CD14-positive monocyte (primary cell): ENCODE measurements at regions not wholly inside any gene's neighbourhood (a gene's known extent, or its start where the extent isn't known, plus 50 kb on each side); places are given as distances from the start of the nearest gene placed in this dataset.

Experiments used
- DNase-seq, 3 donors: peaks; one replicate each; pipeline ENCODE4 v3.0.0-alpha.2; 2011 to 2022
- H2AFZ ChIP-seq: 2 replicates; pipeline ENCODE4 v1.6.0; 2012; ENCODE audit warnings: mild to moderate bottlenecking, low read depth, low read length, inconsistent platforms; ENCODE audit not compliant: insufficient read depth, poor library complexity, severe bottlenecking
- H3K27ac ChIP-seq, 2 donors: 1 replicate in 1 of 2; 2 replicates in 1 of 2; pipeline ENCODE4 v1.5.1; 2012 to 2013; ENCODE audit warnings: low read length in 2 of 2, control low read depth in 1 of 2, inconsistent platforms in 1 of 2, low read depth in 1 of 2, mild to moderate bottlenecking in 1 of 2
- H3K27me3 ChIP-seq, 2 donors: one replicate each; pipeline versions ENCODE4 v1.6.0 to v1.6.1; 2011 to 2013; ENCODE audit warnings: low read length in 2 of 2; ENCODE audit not compliant: control insufficient read depth in 2 of 2, insufficient read depth in 2 of 2
- H3K36me3 ChIP-seq, 2 donors: replicated peaks in 1 of 2; 1 replicate in 1 of 2; 2 replicates in 1 of 2; pipeline versions ENCODE4 v1.5.1 to v1.6.1; 2012 to 2013; ENCODE audit warnings: low read length in 2 of 2, control low read depth in 1 of 2, inconsistent platforms in 1 of 2, mild to moderate bottlenecking in 1 of 2; ENCODE audit not compliant: insufficient read depth in 2 of 2, control insufficient read depth in 1 of 2
- H3K4me1 ChIP-seq, 2 donors: 1 replicate in 1 of 2; 2 replicates in 1 of 2; pipeline versions ENCODE4 v1.5.1 to v1.6.1; 2012 to 2013; ENCODE audit warnings: low read length in 2 of 2, control low read depth in 1 of 2, inconsistent platforms in 1 of 2, mild to moderate bottlenecking in 1 of 2, moderate library complexity in 1 of 2; ENCODE audit not compliant: insufficient read depth in 2 of 2, control insufficient read depth in 1 of 2
- H3K4me2 ChIP-seq: replicated peaks from 2 replicates; pipeline ENCODE3; 2012; ENCODE audit warnings: low read length, moderate library complexity, mild to moderate bottlenecking; ENCODE audit not compliant: poor library complexity, severe bottlenecking; ENCODE audit errors: extremely low read depth
- H3K4me3 ChIP-seq, 3 experiments: fragments of 200-600 bp in 1 of 3; sonication (generic) in 1 of 3; replicated peaks in 1 of 3; 1 replicate in 2 of 3; 2 replicates in 1 of 3; pipeline ENCODE4 v1.5.1; 2011 to 2013; ENCODE audit warnings: low read length in 3 of 3, mild to moderate bottlenecking in 3 of 3, control low read depth in 2 of 3, low read depth in 2 of 3, inconsistent platforms in 1 of 3, moderate library complexity in 1 of 3
- H3K79me2 ChIP-seq: 2 replicates; pipeline ENCODE4 v1.6.0; 2012; ENCODE audit warnings: mild to moderate bottlenecking, control low read depth, inconsistent platforms, low read length, moderate library complexity; ENCODE audit not compliant: insufficient read depth
- H3K9ac ChIP-seq: 2 replicates; pipeline ENCODE4 v1.6.0; 2017; ENCODE audit warnings: low read length, mild to moderate bottlenecking; ENCODE audit not compliant: insufficient read depth, poor library complexity, severe bottlenecking
- H3K9me3 ChIP-seq, 2 donors: replicated peaks in 1 of 2; 1 replicate in 1 of 2; 2 replicates in 1 of 2; pipeline versions ENCODE4 v1.5.1 to v1.6.1; 2012 to 2013; ENCODE audit warnings: low read length in 2 of 2, control low read depth in 1 of 2; ENCODE audit not compliant: control insufficient read depth in 1 of 2, insufficient read depth in 1 of 2
- H4K20me1 ChIP-seq: 2 replicates; pipeline ENCODE4 v1.6.0; 2012; ENCODE audit warnings: mild to moderate bottlenecking, low read length, control low read depth, moderate library complexity; ENCODE audit not compliant: insufficient read depth
- H3K27ac Mint-ChIP-seq, 7 donors: one replicate each; pipeline ENCODE4 v1.8.0; 2020; ENCODE audit warnings: mild to moderate bottlenecking in 7 of 7, mixed read lengths in 7 of 7, moderate library complexity in 6 of 7, inconsistent platforms in 2 of 7
- H3K27me3 Mint-ChIP-seq, 3 donors: one replicate each; pipeline ENCODE4 v1.8.0; 2021 to 2022; ENCODE audit warnings: low read depth in 3 of 3, mild to moderate bottlenecking in 3 of 3, mixed read lengths in 3 of 3, moderate library complexity in 3 of 3, inconsistent platforms in 1 of 3
- H3K36me3 Mint-ChIP-seq, 2 donors: one replicate each; pipeline ENCODE4 v1.8.0; 2020; ENCODE audit warnings: mixed read lengths in 2 of 2, inconsistent platforms in 1 of 2, mild to moderate bottlenecking in 1 of 2
- H3K4me1 Mint-ChIP-seq: one replicate; pipeline ENCODE4 v1.8.0; 2020; ENCODE audit warnings: mild to moderate bottlenecking, mixed read lengths
- H3K4me3 Mint-ChIP-seq, 2 donors: one replicate each; pipeline ENCODE4 v1.8.0; 2020; ENCODE audit warnings: mild to moderate bottlenecking in 2 of 2, mixed read lengths in 2 of 2, moderate library complexity in 1 of 2
- H3K9me3 Mint-ChIP-seq, 7 donors: one replicate each; pipeline ENCODE4 v1.8.0; 2020 to 2022; ENCODE audit warnings: mixed read lengths in 7 of 7, mild to moderate bottlenecking in 6 of 7, moderate library complexity in 6 of 7, inconsistent platforms in 2 of 7
- WGBS: methylation state at CpG from one replicate; pipeline ENCODE4 v1.1.5; 2013; ENCODE audit warnings: missing lambda C conversion rate; ENCODE audit not compliant: insufficient coverage; 5-methylcytosine and 5-hydroxymethylcytosine counted together
- intact Hi-C, 2 donors: fragments of 100-400 bp; cut with micrococcal nuclease; formaldehyde crosslinking; loops; one replicate each; pipeline versions ENCODE4 v1.15.0 to v1.15.1; 2023
- TF ChIP-seq, protein P1 (sequence below): fragments of 200-600 bp; IDR thresholded peaks from one replicate; pipeline ENCODE4 v1.8.0; 2022; ENCODE audit warnings: antibody characterized with exemption, mild to moderate bottlenecking

GRCh38 chr3:134095005-134095404 is 65.3 kb upstream of the SLCO2A1 start:
- no peak overlapping the region for H2AFZ ChIP-seq
- no peak overlapping the region for H3K4me3 ChIP-seq
- TF ChIP-seq, protein P1, sequence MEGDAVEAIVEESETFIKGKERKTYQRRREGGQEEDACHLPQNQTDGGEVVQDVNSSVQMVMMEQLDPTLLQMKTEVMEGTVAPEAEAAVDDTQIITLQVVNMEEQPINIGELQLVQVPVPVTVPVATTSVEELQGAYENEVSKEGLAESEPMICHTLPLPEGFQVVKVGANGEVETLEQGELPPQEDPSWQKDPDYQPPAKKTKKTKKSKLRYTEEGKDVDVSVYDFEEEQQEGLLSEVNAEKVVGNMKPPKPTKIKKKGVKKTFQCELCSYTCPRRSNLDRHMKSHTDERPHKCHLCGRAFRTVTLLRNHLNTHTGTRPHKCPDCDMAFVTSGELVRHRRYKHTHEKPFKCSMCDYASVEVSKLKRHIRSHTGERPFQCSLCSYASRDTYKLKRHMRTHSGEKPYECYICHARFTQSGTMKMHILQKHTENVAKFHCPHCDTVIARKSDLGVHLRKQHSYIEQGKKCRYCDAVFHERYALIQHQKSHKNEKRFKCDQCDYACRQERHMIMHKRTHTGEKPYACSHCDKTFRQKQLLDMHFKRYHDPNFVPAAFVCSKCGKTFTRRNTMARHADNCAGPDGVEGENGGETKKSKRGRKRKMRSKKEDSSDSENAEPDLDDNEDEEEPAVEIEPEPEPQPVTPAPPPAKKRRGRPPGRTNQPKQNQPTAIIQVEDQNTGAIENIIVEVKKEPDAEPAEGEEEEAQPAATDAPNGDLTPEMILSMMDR = no peak
- H3K9me3 ChIP-seq = no peaks in the 10 kb centered on the region
- peaks cover 0 to 2% (median 1%) of the 10 kb centered on the region in 3 donors for H3K27me3 Mint-ChIP-seq
- no peak overlapping the region for H3K4me2 ChIP-seq
- intact Hi-C loops = no loop called here
- H3K36me3 Mint-ChIP-seq = no peaks in the 10 kb centered on the region
- no peaks in the 10 kb centered on the region for H3K79me2 ChIP-seq
- H3K4me3 Mint-ChIP-seq = no peak overlapping the region
- H3K27ac ChIP-seq = no peak overlapping the region
- H3K27me3 ChIP-seq = no peaks in the 10 kb centered on the region
- WGBS = no CpG with 5 or more reads among the region's 3 CpGs
- no peaks in the 10 kb centered on the region for H4K20me1 ChIP-seq
- H3K9me3 Mint-ChIP-seq = peaks cover 1 to 10% (median 6%) of the 10 kb centered on the region in 7 donors
- H3K27ac Mint-ChIP-seq = no peak overlapping the region
- no peaks in the 10 kb centered on the region for H3K4me1 ChIP-seq
- no peak for DNase-seq
- no peak overlapping the region for H3K9ac ChIP-seq
- H3K36me3 ChIP-seq = no peaks in the 10 kb centered on the region
- no peaks in the 10 kb centered on the region for H3K4me1 Mint-ChIP-seq

DNA sequence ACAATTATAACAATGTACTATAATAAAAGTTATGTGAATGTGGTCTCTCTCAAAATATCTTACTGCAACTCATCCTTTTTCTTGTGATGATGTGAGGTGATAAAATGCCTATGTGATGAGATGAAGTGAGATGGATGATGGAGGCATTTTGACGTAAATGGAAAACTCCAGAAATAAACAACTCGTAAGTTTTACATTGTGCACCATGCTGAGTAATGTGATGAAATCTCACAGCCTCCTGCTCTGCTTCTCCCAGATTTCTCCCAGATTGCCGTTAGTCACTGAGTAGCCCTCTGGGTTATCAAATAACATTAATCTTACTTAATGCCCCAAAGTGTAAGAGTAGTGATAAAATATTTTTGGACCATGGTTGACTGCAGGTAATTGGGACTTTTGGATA is 64.8 kb upstream of the SLCO2A1 start:
- no peak overlapping the region for H3K4me2 ChIP-seq
- H3K4me3 ChIP-seq = no peak overlapping the region
- Mint-ChIP-seq H3K36me3 (no peaks in the 10 kb centered on the region), H3K27me3 (peaks cover 0 to 2% (median 1%) of the 10 kb centered on the region in 3 donors), H3K9me3 (peaks cover 0 to 9% (median 4%) of the 10 kb centered on the region in 7 donors), H3K4me1 (no peaks in the 10 kb centered on the region), H3K27ac (no peak overlapping the region), H3K4me3 (no peak overlapping the region)
- DNase-seq = no peak
- no peaks in the 10 kb centered on the region for H3K79me2 ChIP-seq
- TF ChIP-seq, protein P1 = no peak
- H3K9ac ChIP-seq = no peak overlapping the region
- 86% methylated on average over 1 of the region's 3 CpGs for WGBS
- no peaks in the 10 kb centered on the region for H3K36me3 ChIP-seq
- no peak overlapping the region for H2AFZ ChIP-seq
- H3K4me1 ChIP-seq = no peaks in the 10 kb centered on the region
- H4K20me1 ChIP-seq = no peaks in the 10 kb centered on the region
- intact Hi-C loops = no loop called here
- no peak overlapping the region for H3K27ac ChIP-seq
- no peaks in the 10 kb centered on the region for H3K9me3 ChIP-seq
- H3K27me3 ChIP-seq = no peaks in the 10 kb centered on the region
